ENCODE measurements at regions not wholly inside any gene's neighbourhood (a gene's known extent, or its start where the extent isn't known, plus 50 kb on each side); places are given as distances from the start of the nearest gene placed in this dataset.

- DNase-seq (ENCODE audit: low spot score): no peak
These were observed 92.6 kb upstream of the IL12B start for GRCh38 chr5:159422910-159423309.

- DNase-seq (ENCODE audit: low spot score): no peak
These were observed 93.8 kb upstream of the IL12B start for GRCh38 chr5:159424123-159424522.

GRCh38 chr5:159426694-159427093, 96.4 kb upstream of the IL12B start:
- no peak for DNase-seq (ENCODE audit: low spot score)

GRCh38 chr5:159427180-159428012, 97.1 kb upstream of the IL12B start:
- DNase-seq (ENCODE audit: low spot score): no peak

- no peak for DNase-seq (ENCODE audit: low spot score)
These were observed 100.2 kb upstream of the IL12B start for GRCh38 chr5:159430361-159431012.

- DNase-seq (ENCODE audit: low spot score): no peak
These were observed 105.6 kb upstream of the IL12B start for GRCh38 chr5:159435855-159436254.

- DNase-seq (ENCODE audit: low spot score): no peak
These were observed 107.8 kb upstream of the IL12B start for GRCh38 chr5:159438092-159438491.

GRCh38 chr5:159439002-159439401, 108.7 kb upstream of the IL12B start:
- no peak for DNase-seq (ENCODE audit: low spot score)

GRCh38 chr5:159440235-159440634, 109.9 kb upstream of the IL12B start:
- no peak for DNase-seq (ENCODE audit: low spot score)

GRCh38 chr5:159440968-159441367, 110.7 kb upstream of the IL12B start:
- no peak for DNase-seq (ENCODE audit: low spot score)

GRCh38 chr5:159441441-159441840, 111.2 kb upstream of the IL12B start:
- DNase-seq (ENCODE audit: low spot score): peak; percentile 16

GRCh38 chr5:159442206-159442850, 112.0 kb upstream of the IL12B start:
- no peak for DNase-seq (ENCODE audit: low spot score)

- DNase-seq (ENCODE audit: low spot score): peak; percentile 25
These were observed 114.3 kb upstream of the IL12B start for GRCh38 chr5:159444441-159445082.

- DNase-seq (ENCODE audit: low spot score): no peak
These were observed 116.8 kb upstream of the IL12B start for GRCh38 chr5:159447116-159447515.

GRCh38 chr5:159448841-159449407, 118.6 kb upstream of the IL12B start:
- no peak for DNase-seq (ENCODE audit: low spot score)

- DNase-seq (ENCODE audit: low spot score): no peak
These were observed 119.6 kb upstream of the IL12B start for GRCh38 chr5:159449925-159450324.

GRCh38 chr5:159450417-159450816, 120.1 kb upstream of the IL12B start:
- DNase-seq (ENCODE audit: low spot score): no peak

GRCh38 chr5:159451197-159452052, 121.1 kb upstream of the IL12B start:
- peak; percentile 75 for DNase-seq (ENCODE audit: low spot score)

GRCh38 chr5:159452480-159453167, 122.3 kb upstream of the IL12B start:
- DNase-seq (ENCODE audit: low spot score): no peak

- DNase-seq (ENCODE audit: low spot score): no peak
These were observed 122.9 kb upstream of the IL12B start for GRCh38 chr5:159453209-159453608.

- DNase-seq (ENCODE audit: low spot score): no peak
These were observed 126.0 kb upstream of the IL12B start for GRCh38 chr5:159456261-159456660.

Data from COLO829 (cell line).